Stimulated activated CD8-positive, alpha-beta memory T cell treated with anti-CD3 and anti-CD28 coated beads, Interleukin-15, amount 100 ng/mL, for 1 hour (primary cell): ENCODE measurements at regions not wholly inside any gene's neighbourhood (a gene's known extent, or its start where the extent isn't known, plus 50 kb on each side); places are given as distances from the start of the nearest gene placed in this dataset.

Source experiments
- DNase-seq: peaks from one replicate; pipeline ENCODE4 v3.0.0-alpha.2; 2020; ENCODE audit warnings: low read depth

DNA sequence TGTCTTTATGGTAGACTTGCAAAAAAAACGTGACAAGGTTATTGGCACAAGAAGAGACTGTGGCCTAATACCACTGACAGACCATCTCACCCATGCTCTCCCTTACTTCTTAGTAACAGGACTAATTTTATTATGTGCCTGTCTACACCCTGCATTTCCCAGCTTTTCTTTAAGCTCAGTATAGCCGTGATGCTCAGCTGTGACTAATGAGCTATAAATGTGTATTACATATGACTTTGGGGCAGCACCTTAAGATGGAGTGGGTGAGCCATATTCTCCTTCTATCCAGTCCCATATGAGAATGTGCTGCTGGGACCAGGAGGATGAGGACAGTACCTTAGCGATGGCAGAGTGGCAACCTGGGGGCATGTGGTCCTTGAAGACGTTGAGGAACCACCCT, 293.5 kb downstream of the RNF144A start:
- DNase-seq = no peak

- no peak for DNase-seq
These were observed 308.6 kb downstream of the RNF144A start for GRCh38 chr2:7225848-7226247.

DNA sequence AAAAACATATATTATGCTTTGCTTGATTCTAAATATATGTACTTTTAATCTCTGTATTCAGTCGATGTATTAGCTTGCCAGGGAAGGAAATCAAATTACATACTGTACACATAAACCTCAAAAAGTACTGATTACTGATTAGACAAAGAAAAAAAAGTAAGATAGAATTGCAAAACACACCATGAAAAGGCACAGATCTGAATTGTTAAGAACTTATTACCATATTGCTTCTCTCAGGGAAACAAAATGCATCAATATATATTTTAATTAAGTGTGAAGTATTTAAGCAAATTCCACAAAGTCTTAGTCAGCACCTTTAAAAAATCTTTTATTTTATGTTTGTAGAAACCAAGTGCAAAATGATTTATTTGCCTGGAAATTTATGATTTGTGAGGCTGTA, 309.3 kb downstream of the RNF144A start:
- DNase-seq = no peak

DNA sequence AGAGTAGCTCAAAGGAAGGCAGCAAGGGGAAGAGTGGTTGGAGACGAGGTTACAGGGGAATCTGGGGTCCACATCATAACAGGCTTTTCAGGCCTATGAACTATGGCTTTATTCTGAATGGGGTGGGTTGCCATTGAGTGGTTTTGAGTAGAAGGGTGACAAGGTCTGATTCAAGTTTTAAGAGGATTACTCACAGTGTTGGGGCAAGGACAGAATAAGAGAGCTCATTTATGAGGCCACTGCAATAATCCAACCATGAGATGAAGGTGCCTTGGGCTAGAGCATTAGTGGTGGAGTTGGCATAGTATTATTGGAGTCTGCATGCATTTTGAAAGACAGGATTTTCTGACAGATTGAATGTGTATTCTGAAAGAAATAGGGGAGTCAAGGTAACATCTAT, 315.9 kb downstream of the RNF144A start:
- no peak for DNase-seq

DNA sequence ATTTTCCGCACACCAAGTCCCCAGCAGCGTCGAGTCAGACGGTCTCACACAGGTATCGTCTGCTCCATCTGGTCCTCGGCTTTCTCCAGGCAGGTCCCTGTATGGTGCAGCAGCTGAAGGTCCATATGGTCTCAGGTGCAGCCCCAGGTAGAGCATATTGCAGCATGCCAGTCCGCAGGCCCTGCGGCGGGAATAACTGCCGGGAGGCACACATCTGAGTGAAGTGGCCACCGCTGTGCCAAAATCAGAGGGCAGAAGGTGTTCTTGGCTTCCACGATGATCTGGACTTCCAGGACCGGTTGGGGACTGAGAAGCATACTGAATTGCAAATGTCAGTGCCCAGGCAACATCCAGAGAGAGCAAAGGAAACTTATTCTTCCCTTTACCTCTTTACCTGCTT, 320.3 kb downstream of the RNF144A start:
- DNase-seq = no peak

GRCh38 chr2:7239078-7239477, 321.9 kb downstream of the RNF144A start:
- DNase-seq = no peak

DNA sequence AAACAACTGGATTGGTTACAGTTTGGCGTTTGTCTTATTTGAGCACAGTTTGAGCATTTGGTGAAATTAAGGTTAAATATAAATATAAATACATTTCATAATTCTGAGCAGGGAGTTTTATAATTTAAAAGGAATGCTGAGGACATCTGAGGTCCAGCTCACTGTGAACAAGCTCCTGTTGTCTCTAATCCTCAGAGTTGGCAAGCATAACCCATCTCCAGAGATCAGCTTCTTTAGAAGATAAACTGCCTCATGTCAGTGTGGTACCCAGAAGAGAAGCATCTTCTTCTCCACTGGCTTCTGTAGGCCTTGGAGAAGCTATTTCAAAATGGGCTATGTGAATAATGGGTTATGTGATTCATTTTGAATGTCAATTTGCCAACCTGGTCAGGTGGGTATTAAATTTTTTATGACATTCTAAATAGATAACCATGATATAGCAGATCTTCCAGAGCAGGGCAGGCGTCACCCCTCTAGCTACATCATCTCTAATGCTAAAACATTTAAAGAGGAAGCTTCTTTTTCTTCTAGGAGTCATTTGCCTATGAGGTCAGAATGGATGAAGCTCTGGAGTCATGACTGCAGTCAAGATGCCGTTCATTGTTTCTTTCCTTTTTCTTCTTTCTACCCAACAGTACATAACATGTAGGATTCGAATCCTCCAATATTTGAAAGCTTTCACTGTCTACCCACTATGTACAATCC, 324.0 kb downstream of the RNF144A start:
- no peak for DNase-seq

DNA sequence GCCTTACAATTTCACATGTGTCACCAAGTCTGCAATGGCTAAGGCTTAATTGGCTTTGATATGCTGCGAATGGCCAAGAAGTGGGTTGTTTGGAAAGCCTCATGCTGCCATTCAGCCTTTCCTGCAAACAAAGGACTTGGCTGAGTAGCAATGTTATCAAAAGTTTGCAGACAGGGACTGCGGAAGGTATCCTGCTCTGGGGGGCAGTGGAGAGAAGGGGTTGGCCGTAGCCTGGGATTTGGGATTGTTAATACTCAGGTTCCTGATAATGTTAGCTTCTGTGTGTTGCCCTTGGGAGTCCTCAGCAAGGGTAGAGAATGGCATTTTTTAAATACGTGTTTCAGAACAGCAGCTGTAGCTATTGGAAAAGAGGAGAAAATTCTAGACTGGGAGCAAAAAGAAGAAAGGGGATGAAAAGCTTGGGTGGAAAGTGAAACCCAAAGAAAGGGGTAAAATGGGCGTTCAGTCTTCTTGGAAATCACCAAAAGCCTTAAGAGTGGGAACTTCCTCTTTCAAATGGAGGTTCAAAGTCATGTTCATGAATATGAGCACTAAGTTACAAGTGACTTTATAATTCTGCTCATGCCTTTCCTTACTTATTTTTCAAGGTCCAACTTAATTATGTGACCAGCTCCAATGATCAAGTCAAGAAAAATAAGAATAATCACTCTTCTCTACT, 325.1 kb downstream of the RNF144A start:
- DNase-seq = no peak

GRCh38 chr2:7243276-7243675, 326.1 kb downstream of the RNF144A start:
- no peak for DNase-seq

GRCh38 chr2:7256377-7256776, 339.2 kb downstream of the RNF144A start:
- DNase-seq = no peak

DNA sequence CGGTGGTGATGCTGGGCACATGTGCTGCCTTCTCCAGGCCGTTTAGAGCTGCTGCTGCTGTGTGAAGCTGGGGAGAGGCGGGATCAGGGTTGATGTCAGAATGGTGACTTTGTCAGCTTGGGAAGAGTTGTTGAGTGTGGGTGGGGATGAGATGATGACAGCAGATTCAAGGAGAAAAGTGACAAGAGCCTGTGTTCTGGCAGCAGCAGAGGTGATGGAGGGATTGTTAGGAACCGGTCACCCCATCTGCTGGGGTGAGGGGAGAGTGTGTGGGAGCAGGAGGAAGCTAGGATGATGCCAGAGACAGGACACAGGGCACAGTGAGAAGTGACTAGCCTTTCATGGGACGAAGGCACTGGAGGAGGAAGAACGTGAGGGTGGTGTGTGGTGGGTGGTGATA, 345.5 kb downstream of the RNF144A start:
- DNase-seq = no peak

DNA sequence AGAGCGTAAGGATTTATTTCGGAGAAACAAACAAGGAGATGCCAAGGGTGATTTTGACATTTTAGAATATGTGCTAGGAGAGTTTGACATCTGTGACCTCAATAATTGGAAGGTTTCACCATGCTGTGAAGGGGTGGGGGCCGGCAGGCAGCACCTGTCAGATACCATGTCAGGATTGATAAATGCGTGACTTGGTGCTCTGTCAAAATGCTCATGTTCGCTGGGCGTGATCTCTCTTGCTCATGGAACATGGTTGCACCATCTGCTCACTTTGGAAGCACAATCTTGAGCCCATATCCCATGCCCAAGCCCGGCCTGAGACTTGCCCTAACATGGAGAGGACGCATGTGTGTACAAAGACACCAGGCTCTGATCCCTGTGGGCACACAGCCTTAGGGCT, 347.6 kb downstream of the RNF144A start:
- DNase-seq = no peak

GRCh38 chr2:7265286-7265685, 348.1 kb downstream of the RNF144A start:
- DNase-seq = no peak

- no peak for DNase-seq
These were observed 352.0 kb downstream of the RNF144A start for GRCh38 chr2:7269106-7269643.

- DNase-seq = no peak
These were observed 352.8 kb downstream of the RNF144A start for GRCh38 chr2:7270011-7270431.

GRCh38 chr2:7272210-7272609, 355.0 kb downstream of the RNF144A start:
- DNase-seq = no peak

- no peak for DNase-seq
These were observed 361.8 kb downstream of the RNF144A start for GRCh38 chr2:7278984-7279383.

DNA sequence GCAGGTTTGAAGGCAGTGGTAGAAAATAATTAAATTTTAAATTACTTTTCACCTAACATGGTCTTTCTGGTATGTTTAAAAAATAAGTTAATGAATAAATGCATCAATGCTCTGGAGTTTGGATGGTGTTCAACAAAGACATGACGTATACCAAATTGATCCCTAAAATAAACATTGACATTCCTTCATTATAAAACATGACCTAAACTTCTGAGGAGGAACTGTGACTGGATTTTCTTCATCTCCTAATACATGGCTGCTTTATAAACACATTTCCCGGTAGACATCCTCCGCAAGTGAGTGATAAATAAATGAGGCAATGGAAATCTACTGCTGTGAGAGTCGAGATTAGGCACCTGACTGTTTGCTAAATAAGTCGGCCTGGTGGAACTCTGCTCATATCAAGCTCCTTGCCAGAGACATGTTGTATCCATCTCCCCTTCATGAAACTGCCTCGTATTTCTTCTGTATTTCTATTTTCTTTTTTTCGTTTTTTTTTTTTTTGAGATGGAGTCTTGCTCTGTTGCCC, 362.3 kb downstream of the RNF144A start:
- no peak for DNase-seq

- DNase-seq = no peak
These were observed 363.6 kb downstream of the RNF144A start for GRCh38 chr2:7280790-7281189.

DNA sequence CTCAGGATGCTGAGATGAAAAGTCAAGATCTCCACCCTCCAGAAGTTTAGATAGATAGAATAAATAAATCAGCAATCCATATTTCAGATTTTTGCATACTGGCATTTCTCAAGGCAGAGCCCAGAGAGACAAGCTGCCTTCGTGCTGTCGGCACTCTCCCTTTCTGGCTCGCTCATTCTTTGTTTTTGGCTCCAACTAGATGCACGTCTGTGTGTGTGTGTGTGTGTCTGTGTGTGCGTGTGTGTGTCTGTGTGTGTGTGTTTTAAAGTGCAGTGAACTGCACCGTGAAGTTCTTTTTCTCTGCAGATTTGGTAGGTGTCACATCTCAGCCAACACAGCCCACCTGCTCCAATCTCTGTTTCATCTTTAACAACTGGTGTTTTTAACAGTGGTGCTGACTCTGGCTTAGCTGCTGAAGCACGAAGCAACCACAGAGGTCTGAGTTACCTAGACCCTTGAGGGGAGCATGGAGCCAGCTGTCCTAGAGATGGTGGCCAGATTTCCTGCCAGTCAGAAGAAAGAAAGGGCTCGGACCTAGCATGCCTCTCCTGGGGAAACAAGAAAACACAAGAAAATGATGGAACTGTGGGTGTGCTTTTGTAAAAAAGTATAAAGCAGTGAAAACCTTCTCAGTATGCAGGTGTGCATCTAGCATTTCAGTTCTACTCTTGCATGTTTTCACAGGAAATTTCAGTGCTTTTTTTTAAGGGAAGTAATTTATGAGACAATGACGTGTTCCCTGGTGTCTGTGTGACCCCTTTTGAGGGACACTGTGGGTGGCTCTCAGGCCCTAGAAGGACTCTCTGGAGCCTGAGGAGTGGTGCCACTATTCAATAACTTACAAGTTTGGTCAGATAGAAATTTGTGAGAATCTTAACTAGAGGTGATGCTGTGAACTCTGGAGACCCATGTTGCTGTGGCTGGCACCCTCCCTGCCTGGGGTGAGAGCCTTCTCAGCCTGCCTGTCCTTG, 364.3 kb downstream of the RNF144A start:
- DNase-seq = no peak

GRCh38 chr2:7286120-7286519, 368.9 kb downstream of the RNF144A start:
- DNase-seq = no peak

GRCh38 chr2:7288484-7288883, 371.3 kb downstream of the RNF144A start:
- DNase-seq = no peak
